ENCODE measurements at regions not wholly inside any gene's neighbourhood (a gene's known extent, or its start where the extent isn't known, plus 50 kb on each side); places are given as distances from the start of the nearest gene placed in this dataset.
"Not testable (repeated sequence)": the region's sequence is repeated elsewhere in the genome, so short reads cannot be mapped to it uniquely, and the experiment has no call there.

GRCh38 chrX:40908857-40909475, 173.6 kb upstream of the MED14 start:
- TF ChIP-seq Cebpa-rat (IDR thresholded peaks at IDR 0.05): no peak
- H3K4me1 ChIP-seq: peaks cover 13% of the 10 kb centered on the region
- H3K4me3 ChIP-seq: no peak overlapping the region
- H3K36me3 ChIP-seq: no peaks in the 10 kb centered on the region
- no peak overlapping the region for H3K9ac ChIP-seq
- no peak overlapping the region for H3K4me2 ChIP-seq
- H3K9me3 ChIP-seq: 0 out of 2 replicates have a peak, but pooled peaks cover 5% of the 10 kb centered on the region
- H3K27me3 ChIP-seq: peaks cover 24% of the 10 kb centered on the region; the same call in 1 of the 2 replicates
- no peaks in the 10 kb centered on the region for H4K20me1 ChIP-seq
- H3K27ac ChIP-seq: no peak overlapping the region

GRCh38 chrX:40912166-40912565, 173.1 kb upstream of the USP9X start:
- Histone ChIP-seq H3K9me3 (no peaks in the 10 kb centered on the region), H3K27me3 (peaks cover 11% of the 10 kb centered on the region; the same call in 1 of the 2 replicates), H3K9ac (no peak overlapping the region), H3K4me1 (peaks cover 13% of the 10 kb centered on the region), H4K20me1 (no peaks in the 10 kb centered on the region), H3K4me2 (peak overlapping the region; percentile 40), H3K4me3 (no peak overlapping the region), H3K36me3 (no peaks in the 10 kb centered on the region), H3K27ac (no peak overlapping the region)
- no peak for TF ChIP-seq Cebpa-rat (IDR thresholded peaks at IDR 0.05)

- Histone ChIP-seq H4K20me1 (no peaks in the 10 kb centered on the region), H3K9ac (no peak overlapping the region)
Observed at GRCh38 chrX:40912576-40912975, 172.7 kb upstream of the USP9X start.

GRCh38 chrX:40920351-40920750, 164.9 kb upstream of the USP9X start:
- no peak overlapping the region for H3K27ac ChIP-seq
- no peaks in the 10 kb centered on the region for H3K4me1 ChIP-seq
- no peaks in the 10 kb centered on the region for H3K36me3 ChIP-seq
- H4K20me1 ChIP-seq: no peaks in the 10 kb centered on the region
- H3K4me3 ChIP-seq: no peak overlapping the region
- peaks cover 11% of the 10 kb centered on the region; the same call in 1 of the 2 replicates for H3K27me3 ChIP-seq
- no peak overlapping the region for H3K9ac ChIP-seq
- TF ChIP-seq Cebpa-rat (IDR thresholded peaks at IDR 0.05): no peak
- peaks cover 17% of the 10 kb centered on the region for H3K9me3 ChIP-seq
- H3K4me2 ChIP-seq: no peak overlapping the region

More at GRCh38 chrX:40912576-40912975, 172.7 kb upstream of the USP9X start:
- no peak overlapping the region for H3K27ac ChIP-seq
- H3K27me3 ChIP-seq: peaks cover 11% of the 10 kb centered on the region; the same call in 1 of the 2 replicates
- peak overlapping the region; percentile 40 for H3K4me2 ChIP-seq
- TF ChIP-seq Cebpa-rat (IDR thresholded peaks at IDR 0.05): no peak
- H3K9me3 ChIP-seq: no peaks in the 10 kb centered on the region
- peaks cover 13% of the 10 kb centered on the region for H3K4me1 ChIP-seq
- no peak overlapping the region for H3K4me3 ChIP-seq
- H3K36me3 ChIP-seq: no peaks in the 10 kb centered on the region

- H4K20me1 ChIP-seq: no peaks in the 10 kb centered on the region
- H3K9ac ChIP-seq: no peak overlapping the region
- peaks cover 17% of the 10 kb centered on the region for H3K9me3 ChIP-seq
- peaks cover 11% of the 10 kb centered on the region; the same call in 1 of the 2 replicates for H3K27me3 ChIP-seq
- H3K27ac ChIP-seq: no peak overlapping the region
- no peak for TF ChIP-seq Cebpa-rat (IDR thresholded peaks at IDR 0.05)
- H3K36me3 ChIP-seq: no peaks in the 10 kb centered on the region
- no peak overlapping the region for H3K4me3 ChIP-seq
- no peaks in the 10 kb centered on the region for H3K4me1 ChIP-seq
- no peak overlapping the region for H3K4me2 ChIP-seq
Observed at GRCh38 chrX:40922307-40922706, 162.9 kb upstream of the USP9X start.

GRCh38 chrX:40926739-40927427, 158.4 kb upstream of the USP9X start:
- not testable (repeated sequence) for H3K27ac ChIP-seq, H3K27me3 ChIP-seq, H3K4me1 ChIP-seq, H3K4me2 ChIP-seq, H4K20me1 ChIP-seq, H3K4me3 ChIP-seq, H3K9ac ChIP-seq, H3K36me3 ChIP-seq
- peaks cover 45% of the 10 kb centered on the region for H3K9me3 ChIP-seq

- Histone ChIP-seq H3K36me3 (no peaks in the 10 kb centered on the region), H4K20me1 (no peaks in the 10 kb centered on the region), H3K27me3 (no peaks in the 10 kb centered on the region), H3K4me1 (peaks cover 13% of the 10 kb centered on the region), H3K9me3 (peaks cover 38% of the 10 kb centered on the region), H3K9ac (no peak overlapping the region), H3K4me2 (no peak overlapping the region), H3K27ac (no peak overlapping the region), H3K4me3 (no peak overlapping the region)
- no peak for TF ChIP-seq Cebpa-rat (IDR thresholded peaks at IDR 0.05)
Observed at GRCh38 chrX:40928076-40928475, 157.2 kb upstream of the USP9X start.

GRCh38 chrX:40931921-40932320, 153.3 kb upstream of the USP9X start:
- no peak overlapping the region for H3K9ac ChIP-seq

GRCh38 chrX:40933132-40933705, 152.0 kb upstream of the USP9X start:
- no peaks in the 10 kb centered on the region for H4K20me1 ChIP-seq
- peak overlapping the region; percentile 68 for H3K4me2 ChIP-seq
- H3K27me3 ChIP-seq: no peaks in the 10 kb centered on the region
- H3K9ac ChIP-seq: peak overlapping the region; percentile 49
- peaks cover 25% of the 10 kb centered on the region for H3K9me3 ChIP-seq
- H3K27ac ChIP-seq: peak overlapping the region; percentile 75
- H3K36me3 ChIP-seq: no peaks in the 10 kb centered on the region
- no peak for TF ChIP-seq Cebpa-rat (IDR thresholded peaks at IDR 0.05)
- H3K4me1 ChIP-seq: peaks cover 26% of the 10 kb centered on the region
- H3K4me3 ChIP-seq: peak overlapping the region; percentile 24

More at GRCh38 chrX:40931921-40932320, 153.3 kb upstream of the USP9X start:
- Histone ChIP-seq H3K27me3 (no peaks in the 10 kb centered on the region), H3K36me3 (no peaks in the 10 kb centered on the region), H3K4me1 (peaks cover 26% of the 10 kb centered on the region), H3K27ac (peak overlapping the region; percentile 75), H3K4me3 (no peak overlapping the region), H4K20me1 (no peaks in the 10 kb centered on the region), H3K4me2 (peak overlapping the region; percentile 68), H3K9me3 (peaks cover 33% of the 10 kb centered on the region)
- TF ChIP-seq Cebpa-rat (IDR thresholded peaks at IDR 0.05): no peak

Data from BLaER1 (cell line).